ENCODE measurements at regions not wholly inside any gene's neighbourhood (a gene's known extent, or its start where the extent isn't known, plus 50 kb on each side); places are given as distances from the start of the nearest gene placed in this dataset.

DNA sequence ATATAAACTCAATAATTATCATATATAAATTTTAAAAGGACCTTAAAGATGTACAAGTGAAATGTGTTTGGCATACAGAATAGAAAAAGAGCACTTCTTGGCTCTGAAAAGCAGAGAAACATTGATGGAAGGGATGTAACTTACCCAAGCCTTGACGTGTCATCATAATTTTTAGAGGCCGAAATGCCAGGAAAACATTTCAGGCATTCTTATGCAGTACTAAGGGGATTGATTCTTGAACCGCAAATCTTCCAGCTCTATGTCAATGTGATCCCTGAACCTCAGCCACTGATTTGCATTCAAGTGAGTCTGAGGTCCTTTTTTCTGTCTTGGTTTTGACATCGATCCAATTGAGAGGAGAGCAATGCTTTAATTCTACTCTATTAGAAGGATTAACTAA lies 97.8 kb downstream of the CLDN1 start:
- 80 to 82% methylated on average over 4 of the region's 4 CpGs for WGBS, 2 donors
- intact Hi-C loops (cut with DNase I), result no loop called here

DNA sequence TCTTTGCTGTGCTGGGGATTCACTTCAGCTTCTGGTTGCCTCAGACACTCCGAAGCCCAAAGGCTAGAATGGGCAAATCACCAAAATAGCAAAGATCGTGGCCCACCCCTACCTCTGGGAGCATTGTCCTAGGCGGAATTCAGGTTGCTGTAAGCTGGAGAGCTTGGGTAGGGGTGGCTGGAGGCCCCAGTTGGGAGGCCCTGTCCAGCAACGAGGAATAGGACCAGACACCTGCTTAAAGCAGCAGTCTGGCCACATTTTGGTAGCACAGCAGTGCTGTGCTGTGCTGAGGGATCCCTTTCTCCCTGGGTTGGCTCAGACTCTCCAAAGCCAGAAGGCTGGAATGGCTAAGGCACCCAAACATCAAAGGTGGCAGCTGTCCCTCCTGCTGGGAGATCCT lies 99.3 kb downstream of the CLDN1 start:
- Histone ChIP-seq H3K4me3 (replicated peaks in 1 of 3) (no peak overlapping the region), H3K9me3 (no peaks in the 10 kb centered on the region), H3K27ac (no peak overlapping the region), H3K36me3 (no peaks in the 10 kb centered on the region), H3K27me3 (no peaks in the 10 kb centered on the region), H3K4me1 (no peaks in the 10 kb centered on the region)
- intact Hi-C loops (cut with DNase I), result no loop called here
- WGBS, 2 donors, result 86 to 87% methylated on average over 3 to 4 of the region's 4 CpGs
- DNase-seq, result no peak
- TF ChIP-seq, protein P1, sequence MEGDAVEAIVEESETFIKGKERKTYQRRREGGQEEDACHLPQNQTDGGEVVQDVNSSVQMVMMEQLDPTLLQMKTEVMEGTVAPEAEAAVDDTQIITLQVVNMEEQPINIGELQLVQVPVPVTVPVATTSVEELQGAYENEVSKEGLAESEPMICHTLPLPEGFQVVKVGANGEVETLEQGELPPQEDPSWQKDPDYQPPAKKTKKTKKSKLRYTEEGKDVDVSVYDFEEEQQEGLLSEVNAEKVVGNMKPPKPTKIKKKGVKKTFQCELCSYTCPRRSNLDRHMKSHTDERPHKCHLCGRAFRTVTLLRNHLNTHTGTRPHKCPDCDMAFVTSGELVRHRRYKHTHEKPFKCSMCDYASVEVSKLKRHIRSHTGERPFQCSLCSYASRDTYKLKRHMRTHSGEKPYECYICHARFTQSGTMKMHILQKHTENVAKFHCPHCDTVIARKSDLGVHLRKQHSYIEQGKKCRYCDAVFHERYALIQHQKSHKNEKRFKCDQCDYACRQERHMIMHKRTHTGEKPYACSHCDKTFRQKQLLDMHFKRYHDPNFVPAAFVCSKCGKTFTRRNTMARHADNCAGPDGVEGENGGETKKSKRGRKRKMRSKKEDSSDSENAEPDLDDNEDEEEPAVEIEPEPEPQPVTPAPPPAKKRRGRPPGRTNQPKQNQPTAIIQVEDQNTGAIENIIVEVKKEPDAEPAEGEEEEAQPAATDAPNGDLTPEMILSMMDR (IDR thresholded peaks at IDR 0.05), result no peak
- no peak for TF ChIP-seq POLR2A (IDR thresholded peaks at IDR 0.05)

More for the DNA sequence above, 97.8 kb downstream of the CLDN1 start:
- H3K27me3 ChIP-seq, result no peaks in the 10 kb centered on the region
- H3K36me3 ChIP-seq, result no peaks in the 10 kb centered on the region
- TF ChIP-seq, protein P1 (IDR thresholded peaks at IDR 0.05), result no peak
- TF ChIP-seq POLR2A (IDR thresholded peaks at IDR 0.05), result no peak
- DNase-seq, result no peak
- no peaks in the 10 kb centered on the region for H3K4me1 ChIP-seq
- no peak overlapping the region for H3K4me3 ChIP-seq (replicated peaks in 1 of 3)
- no peaks in the 10 kb centered on the region for H3K9me3 ChIP-seq
- H3K27ac ChIP-seq, result no peak overlapping the region

DNA sequence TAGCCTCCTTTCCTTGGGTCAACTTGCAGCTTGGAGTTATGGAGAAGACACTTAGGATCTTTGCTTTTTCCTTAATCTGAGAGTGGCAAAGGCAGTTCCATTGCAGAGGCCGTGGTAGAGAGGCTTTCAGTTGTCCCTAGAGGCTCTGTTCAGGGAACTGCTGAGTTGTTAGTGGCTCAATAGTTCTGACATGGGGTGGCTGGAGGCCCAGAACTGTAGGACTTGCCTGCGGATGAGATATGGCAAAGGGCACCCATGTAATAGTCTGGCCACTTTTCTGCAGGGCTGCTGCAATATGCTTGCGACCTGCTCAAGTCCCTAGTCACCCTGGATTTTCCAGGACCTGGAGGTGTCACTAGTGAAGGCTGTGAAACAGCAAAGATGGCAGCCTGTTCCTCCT lies 99.9 kb downstream of the CLDN1 start:
- no peak for DNase-seq
- Histone ChIP-seq H3K27ac (no peak overlapping the region), H3K27me3 (no peaks in the 10 kb centered on the region), H3K4me1 (no peaks in the 10 kb centered on the region), H3K4me3 (replicated peaks in 1 of 3) (no peak overlapping the region), H3K36me3 (no peaks in the 10 kb centered on the region), H3K9me3 (no peaks in the 10 kb centered on the region)
- TF ChIP-seq, protein P1 (IDR thresholded peaks at IDR 0.05), result no peak
- TF ChIP-seq POLR2A (IDR thresholded peaks at IDR 0.05), result no peak
- WGBS, 2 donors, result 87 to 88% methylated on average over 2 to 3 of the region's 3 CpGs
- intact Hi-C loops (cut with DNase I), result no loop called here

DNA sequence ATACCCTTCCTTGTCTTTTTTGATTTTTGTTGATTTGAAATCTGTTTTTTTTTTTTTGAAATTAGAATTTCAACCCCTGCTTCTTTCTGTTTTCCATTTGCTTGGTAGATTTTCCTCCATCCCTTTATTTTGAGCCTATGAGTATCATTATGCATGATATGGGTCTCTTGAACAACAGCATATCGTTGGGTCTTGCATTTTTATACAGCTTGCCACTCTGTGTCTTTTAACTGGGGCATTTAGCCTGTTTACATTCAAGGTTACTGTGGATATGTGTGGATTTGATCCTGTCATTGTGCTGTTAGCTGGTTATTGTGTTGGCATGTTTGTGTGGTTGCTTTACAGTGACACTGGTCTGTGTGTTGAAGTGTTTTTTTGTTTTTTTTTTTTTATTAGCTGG lies 99.7 kb upstream of the P3H2 start:
- Histone ChIP-seq H3K27ac (no peak overlapping the region), H3K27me3 (no peaks in the 10 kb centered on the region), H3K36me3 (no peaks in the 10 kb centered on the region), H3K9me3 (no peaks in the 10 kb centered on the region), H3K4me3 (replicated peaks in 1 of 3) (no peak overlapping the region), H3K4me1 (no peaks in the 10 kb centered on the region)
- no peak for DNase-seq
- intact Hi-C loops (cut with DNase I), result no loop called here
- TF ChIP-seq, protein P1 (IDR thresholded peaks at IDR 0.05), result no peak
- TF ChIP-seq POLR2A (IDR thresholded peaks at IDR 0.05), result no peak
- WGBS, 2 donors, result 86 to 94% methylated on average over 1 of the region's 1 CpG

DNA sequence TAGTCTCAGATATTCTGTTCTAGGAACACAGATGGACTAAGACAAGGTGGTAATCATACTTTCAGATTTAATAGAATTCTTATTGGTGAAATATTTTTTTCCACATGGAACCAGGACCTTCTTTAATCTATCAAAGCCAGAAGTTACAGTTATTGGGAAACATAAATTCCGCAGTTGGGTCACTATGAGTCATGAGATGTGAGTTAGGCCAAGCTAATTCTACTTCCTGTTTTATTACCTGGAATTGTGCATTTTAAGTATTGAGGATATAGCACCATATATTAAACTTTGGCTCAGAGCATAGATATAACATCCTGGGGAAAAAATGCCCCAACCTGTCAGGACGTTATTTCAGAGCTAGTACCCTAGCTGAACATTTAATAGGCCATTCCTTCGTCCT lies 96.4 kb upstream of the P3H2 start:
- H3K4me1 ChIP-seq, result no peaks in the 10 kb centered on the region
- H3K9me3 ChIP-seq, result no peaks in the 10 kb centered on the region
- no peak overlapping the region for H3K27ac ChIP-seq
- no peaks in the 10 kb centered on the region for H3K36me3 ChIP-seq
- no peaks in the 10 kb centered on the region for H3K27me3 ChIP-seq
- no peak for TF ChIP-seq POLR2A (IDR thresholded peaks at IDR 0.05)
- TF ChIP-seq, protein P1 (IDR thresholded peaks at IDR 0.05), result no peak
- intact Hi-C loops (cut with DNase I), result no loop called here
- no peak for DNase-seq
- no peak overlapping the region for H3K4me3 ChIP-seq (replicated peaks in 1 of 3)
- WGBS, 2 donors, result 82 to 88% methylated on average over 3 of the region's 3 CpGs
